ENCODE measurements at regions not wholly inside any gene's neighbourhood (a gene's known extent, or its start where the extent isn't known, plus 50 kb on each side); places are given as distances from the start of the nearest gene placed in this dataset.
"Not testable (repeated sequence)": the region's sequence is repeated elsewhere in the genome, so short reads cannot be mapped to it uniquely, and the experiment has no call there.

- DNase-seq, result no peak
Observed at GRCh38 chr2:125371867-125372266, 1284.1 kb upstream of the GYPC start.

GRCh38 chr2:125373293-125373692, 1282.7 kb upstream of the GYPC start:
- no peak for DNase-seq

GRCh38 chr2:125386074-125386473, 1269.9 kb upstream of the GYPC start:
- DNase-seq, result peak; percentile 30

GRCh38 chr2:125397535-125398251, 1258.3 kb upstream of the GYPC start:
- no peak for DNase-seq

- no peak for DNase-seq
Observed at GRCh38 chr2:125398738-125399524, 1257.0 kb upstream of the GYPC start.

GRCh38 chr2:125405816-125406215, 1250.1 kb upstream of the GYPC start:
- no peak for DNase-seq

GRCh38 chr2:125408874-125409538, 1247.0 kb upstream of the GYPC start:
- DNase-seq, result no peak

GRCh38 chr2:125418483-125418882, 1237.5 kb upstream of the GYPC start:
- DNase-seq, result no peak

- DNase-seq, result not testable (repeated sequence)
Observed at GRCh38 chr2:125422198-125422770, 1233.7 kb upstream of the GYPC start.

- DNase-seq, result no peak
Observed at GRCh38 chr2:125424266-125424785, 1231.6 kb upstream of the GYPC start.

- no peak for DNase-seq
Observed at GRCh38 chr2:125427721-125428315, 1228.1 kb upstream of the GYPC start.

GRCh38 chr2:125444106-125444505, 1211.9 kb upstream of the GYPC start:
- no peak for DNase-seq

- DNase-seq, result no peak
Observed at GRCh38 chr2:125445495-125445894, 1210.5 kb upstream of the GYPC start.

GRCh38 chr2:125450092-125450491, 1205.9 kb upstream of the GYPC start:
- DNase-seq, result no peak

- DNase-seq, result no peak
Observed at GRCh38 chr2:125455110-125455509, 1200.8 kb upstream of the GYPC start.

- DNase-seq, result peak; percentile 6
Observed at GRCh38 chr2:125456693-125457363, 1199.1 kb upstream of the GYPC start.

GRCh38 chr2:125471963-125472362, 1184.0 kb upstream of the GYPC start:
- peak; percentile 26 for DNase-seq

GRCh38 chr2:125479143-125479636, 1176.8 kb upstream of the GYPC start:
- DNase-seq, result no peak

GRCh38 chr2:125490308-125490707, 1165.7 kb upstream of the GYPC start:
- DNase-seq, result no peak

GRCh38 chr2:125491663-125492062, 1164.3 kb upstream of the GYPC start:
- no peak for DNase-seq

GRCh38 chr2:125512313-125512712, 1143.6 kb upstream of the GYPC start:
- DNase-seq, result no peak
